Ovary (tissue), 7 donors: ENCODE measurements at regions not wholly inside any gene's neighbourhood (a gene's known extent, or its start where the extent isn't known, plus 50 kb on each side); places are given as distances from the start of the nearest gene placed in this dataset.
"Not testable (repeated sequence)": the region's sequence is repeated elsewhere in the genome, so short reads cannot be mapped to it uniquely, and the experiment has no call there.

Source experiments
- DNase-seq, 5 donors: peaks; one replicate each; pipeline ENCODE4 v3.0.0-alpha.2; 2019 to 2020
- H3K27ac ChIP-seq, 2 donors: fragments of 200-600 bp; one replicate each; pipeline versions ENCODE4 v1.5.1 to v1.8.0; 2019 to 2022
- H3K27me3 ChIP-seq: fragments of 200-600 bp; one replicate; pipeline ENCODE4 v1.8.0; 2022
- H3K36me3 ChIP-seq: fragments of 200-600 bp; sonication (generic); one replicate; pipeline ENCODE4 v1.5.1; 2019
- H3K4me1 ChIP-seq: one replicate; pipeline ENCODE4 v1.8.1; 2013; ENCODE audit warnings: mild to moderate bottlenecking, moderate library complexity; ENCODE audit not compliant: insufficient read depth
- H3K4me3 ChIP-seq: fragments of 200-600 bp; sonication (generic); one replicate; pipeline ENCODE4 v1.5.1; 2017
- H3K9me3 ChIP-seq, 2 donors: fragments of 200-600 bp in 1 of 2; sonication (generic) in 1 of 2; one replicate each; pipeline versions ENCODE4 v1.5.1 to v1.8.1; 2013 to 2019; ENCODE audit warnings: mild to moderate bottlenecking in 1 of 2, moderate library complexity in 1 of 2
- EP300 ChIP-seq: sonication (generic); formaldehyde crosslinking; IDR thresholded peaks from one replicate; pipeline ENCODE4 v1.6.1; 2017; ENCODE audit warnings: antibody characterized with exemption
- POLR2A ChIP-seq: fragments of 450-650 bp; IDR thresholded peaks from one replicate; pipeline ENCODE4 v1.6.1; 2017; ENCODE audit warnings: antibody characterized with exemption, mild to moderate bottlenecking, moderate library complexity
- WGBS, 3 donors: extraction: QIAGEN DNeasy Blood & Tissue Kit in 1 of 3; methylation state at CpG; one replicate each; pipeline versions ENCODE4 v1.1.5 to v1.1.7; 2013 to 2017; 5-methylcytosine and 5-hydroxymethylcytosine counted together
- intact Hi-C, 4 donors: fragments of 100-400 bp; cut with DNase I; formaldehyde crosslinking; loops; one replicate each; pipeline versions ENCODE4 v1.11.0 to v1.15.1; 2022 to 2023
- TF ChIP-seq, protein P1 (sequence below), 3 donors: fragments of 450-650 bp in 2 of 3; fragments of 200-600 bp in 1 of 3; IDR thresholded peaks; one replicate each; pipeline versions ENCODE4 v1.5.1 to v1.8.0; 2016 to 2022; ENCODE audit warnings: antibody characterized with exemption in 3 of 3, mild to moderate bottlenecking in 1 of 3
- donor health status: DM: no; HTN: no; CAD: no; lungs with moderate emphysema.
- donor health status: DM: no; HTN: no; CAD: no.
- donor health status: Bipolar disorder and iron deficiency.
- donor health status: DM: no; HTN: no; CAD: no.
- donor health status: DM: yes; HTN: yes; CAD: no.

DNA sequence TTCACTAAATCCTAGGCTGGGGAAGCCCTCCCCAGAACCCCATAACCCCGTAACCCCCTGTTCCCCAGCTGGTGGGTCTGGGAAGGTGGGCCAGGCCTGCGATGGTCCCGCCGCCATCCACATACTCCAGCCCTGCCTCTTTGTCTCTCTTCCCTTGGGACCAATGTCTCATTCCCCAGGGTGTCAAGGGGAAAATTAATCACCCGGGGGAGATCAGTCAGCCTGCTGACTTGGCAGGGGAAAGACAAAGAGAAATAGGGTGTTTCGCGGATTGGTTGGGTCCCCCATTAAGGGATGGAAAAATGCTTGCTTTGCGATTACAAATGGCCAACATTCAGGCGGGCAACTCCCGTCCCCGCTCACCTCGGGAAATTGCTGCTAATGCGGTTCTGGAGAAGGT is 60.6 kb upstream of the LHX5 start:
- no peak for DNase-seq
- intact Hi-C loops = no loop called here
- Histone ChIP-seq H3K4me3 (no peak overlapping the region), H3K27ac (no peak overlapping the region), H3K36me3 (no peaks in the 10 kb centered on the region), H3K27me3 (no peaks in the 10 kb centered on the region), H3K9me3 (no peaks in the 10 kb centered on the region), H3K4me1 (no peaks in the 10 kb centered on the region)
- TF ChIP-seq POLR2A (no peak), EP300 (no peak)
- TF ChIP-seq, protein P1, sequence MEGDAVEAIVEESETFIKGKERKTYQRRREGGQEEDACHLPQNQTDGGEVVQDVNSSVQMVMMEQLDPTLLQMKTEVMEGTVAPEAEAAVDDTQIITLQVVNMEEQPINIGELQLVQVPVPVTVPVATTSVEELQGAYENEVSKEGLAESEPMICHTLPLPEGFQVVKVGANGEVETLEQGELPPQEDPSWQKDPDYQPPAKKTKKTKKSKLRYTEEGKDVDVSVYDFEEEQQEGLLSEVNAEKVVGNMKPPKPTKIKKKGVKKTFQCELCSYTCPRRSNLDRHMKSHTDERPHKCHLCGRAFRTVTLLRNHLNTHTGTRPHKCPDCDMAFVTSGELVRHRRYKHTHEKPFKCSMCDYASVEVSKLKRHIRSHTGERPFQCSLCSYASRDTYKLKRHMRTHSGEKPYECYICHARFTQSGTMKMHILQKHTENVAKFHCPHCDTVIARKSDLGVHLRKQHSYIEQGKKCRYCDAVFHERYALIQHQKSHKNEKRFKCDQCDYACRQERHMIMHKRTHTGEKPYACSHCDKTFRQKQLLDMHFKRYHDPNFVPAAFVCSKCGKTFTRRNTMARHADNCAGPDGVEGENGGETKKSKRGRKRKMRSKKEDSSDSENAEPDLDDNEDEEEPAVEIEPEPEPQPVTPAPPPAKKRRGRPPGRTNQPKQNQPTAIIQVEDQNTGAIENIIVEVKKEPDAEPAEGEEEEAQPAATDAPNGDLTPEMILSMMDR (IDR thresholded peaks at IDR 0.05) = no peak
- 47 to 62% (median 56%) methylated on average over 13 of the region's 13 CpGs for WGBS, 3 donors

DNA sequence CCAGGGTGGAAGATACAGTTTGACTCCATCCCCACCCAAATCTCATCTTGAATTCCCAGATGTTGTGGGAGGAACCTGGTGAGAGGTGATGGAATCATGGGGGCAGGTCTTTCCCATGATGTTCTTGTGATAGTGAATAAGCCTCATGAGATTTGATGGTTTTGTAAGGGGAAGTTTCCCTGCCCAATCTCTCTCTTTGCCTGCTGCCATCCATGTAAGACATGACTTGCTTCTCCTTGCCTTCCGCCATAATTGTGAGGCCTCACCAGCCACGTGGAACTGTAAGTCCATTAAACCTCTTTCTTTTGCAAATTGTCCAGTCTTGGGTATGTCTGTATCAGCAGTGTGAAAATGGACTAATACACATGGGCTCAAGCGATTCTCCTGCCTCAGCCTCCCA is 59.4 kb upstream of the LHX5 start:
- intact Hi-C loops, H3K9me3 ChIP-seq, DNase-seq, H3K4me1 ChIP-seq, H3K36me3 ChIP-seq, H3K4me3 ChIP-seq, H3K27ac ChIP-seq, H3K27me3 ChIP-seq: not testable (repeated sequence)
- WGBS, 3 donors = 83 to 92% (median 89%) methylated on average over 3 of the region's 3 CpGs

- intact Hi-C loops = no loop called here
Measured at GRCh38 chr12:113528606-113529293, 57.1 kb upstream of the LHX5 start.

DNA sequence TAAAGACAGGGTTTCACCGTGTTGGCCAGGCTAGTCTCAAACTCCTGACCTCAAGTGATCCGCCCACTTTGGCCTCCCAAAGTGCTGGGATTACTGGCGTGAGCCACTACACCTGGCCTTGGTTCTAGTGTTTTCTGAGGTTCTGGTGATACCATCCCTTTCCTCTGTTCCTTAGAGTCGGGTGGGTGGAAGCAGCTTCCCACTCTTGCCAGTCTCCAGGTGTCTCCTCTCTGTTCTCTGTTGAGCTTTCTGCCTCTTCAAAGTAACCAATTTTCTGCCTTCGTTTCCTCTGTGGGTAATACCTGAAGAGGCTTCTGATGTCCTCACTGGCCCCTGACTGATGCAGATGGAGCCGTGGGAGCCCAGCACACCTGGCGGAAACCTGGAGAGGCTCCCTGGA is 53.4 kb upstream of the LHX5 start:
- Histone ChIP-seq H3K4me1 (no peaks in the 10 kb centered on the region), H3K4me3 (no peak overlapping the region), H3K9me3 (no peaks in the 10 kb centered on the region), H3K36me3 (no peaks in the 10 kb centered on the region), H3K27ac (no peak overlapping the region), H3K27me3 (no peaks in the 10 kb centered on the region)
- TF ChIP-seq, protein P1 (IDR thresholded peaks at IDR 0.05) = no peak
- TF ChIP-seq EP300 (no peak), POLR2A (no peak)
- no peak for DNase-seq
- 63 to 71% (median 68%) methylated on average over 7 of the region's 7 CpGs for WGBS, 3 donors
- intact Hi-C loops = no loop called here

More at GRCh38 chr12:113528606-113529293, 57.1 kb upstream of the LHX5 start:
- H3K4me3 ChIP-seq = no peak overlapping the region
- no peak for DNase-seq
- H3K27me3 ChIP-seq = no peaks in the 10 kb centered on the region
- no peak overlapping the region for H3K27ac ChIP-seq
- no peaks in the 10 kb centered on the region for H3K9me3 ChIP-seq
- H3K4me1 ChIP-seq = no peaks in the 10 kb centered on the region
- WGBS, 3 donors = 9 to 17% (median 11%) methylated on average over 14 of the region's 14 CpGs
- TF ChIP-seq POLR2A (no peak), EP300 (no peak)
- TF ChIP-seq, protein P1 (IDR thresholded peaks at IDR 0.05) = no peak
- no peaks in the 10 kb centered on the region for H3K36me3 ChIP-seq

- TF ChIP-seq, protein P1 (IDR thresholded peaks at IDR 0.05) = no peak
- TF ChIP-seq POLR2A (no peak), EP300 (no peak)
- Histone ChIP-seq H3K27ac (no peak overlapping the region), H3K4me3 (no peak overlapping the region), H3K27me3 (no peaks in the 10 kb centered on the region), H3K4me1 (no peaks in the 10 kb centered on the region), H3K9me3 (no peaks in the 10 kb centered on the region), H3K36me3 (no peaks in the 10 kb centered on the region)
- WGBS, 3 donors = 68 to 74% (median 73%) methylated on average over 4 to 5 of the region's 5 CpGs
- DNase-seq = no peak
- intact Hi-C loops = no loop called here
Measured at GRCh38 chr12:113524495-113524894, 52.8 kb upstream of the LHX5 start.
